Activated effector memory CD4-positive, alpha-beta T cell treated with Interleukin-2 at 50 U/mL for 16 hours (primary cell): ENCODE measurements at regions not wholly inside any gene's neighbourhood (a gene's known extent, or its start where the extent isn't known, plus 50 kb on each side); places are given as distances from the start of the nearest gene placed in this dataset.

Source experiments
- DNase-seq: peaks from one replicate; pipeline ENCODE4 v3.0.0-alpha.2; 2020

- no peak for DNase-seq
These were observed 63.2 kb upstream of the ATP8B1 start for GRCh38 chr18:57866355-57866754.

DNA sequence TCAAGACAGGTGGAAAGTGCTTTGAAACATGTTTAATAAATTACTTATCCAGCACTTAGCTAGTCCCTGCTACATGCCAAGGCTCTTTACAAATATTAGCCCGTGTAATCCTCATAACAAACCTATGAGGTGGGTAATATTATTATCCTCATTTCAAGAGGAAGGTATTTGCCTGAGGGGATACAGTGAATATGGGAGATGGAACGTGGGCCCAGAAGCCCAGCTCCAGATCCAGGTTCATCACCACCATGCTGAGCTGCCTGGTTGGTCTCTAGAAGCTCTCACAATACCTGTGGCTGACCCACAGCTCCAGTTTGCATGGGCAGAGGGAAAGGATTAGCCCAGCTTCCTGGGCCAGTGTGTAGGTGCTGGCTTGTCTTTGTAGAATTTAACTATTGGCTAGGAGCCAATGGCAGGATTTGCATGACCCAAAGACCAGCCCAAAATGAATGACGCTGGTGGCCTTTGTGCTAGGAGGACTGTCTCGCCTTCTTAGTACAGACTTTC is 61.6 kb upstream of the ATP8B1 start:
- DNase-seq = no peak

GRCh38 chr18:57863706-57864105 is 60.6 kb upstream of the ATP8B1 start:
- no peak for DNase-seq

GRCh38 chr18:57859314-57859713 is 56.2 kb upstream of the ATP8B1 start:
- DNase-seq = no peak

GRCh38 chr18:57856557-57857280 is 53.6 kb upstream of the ATP8B1 start:
- DNase-seq = no peak

DNA sequence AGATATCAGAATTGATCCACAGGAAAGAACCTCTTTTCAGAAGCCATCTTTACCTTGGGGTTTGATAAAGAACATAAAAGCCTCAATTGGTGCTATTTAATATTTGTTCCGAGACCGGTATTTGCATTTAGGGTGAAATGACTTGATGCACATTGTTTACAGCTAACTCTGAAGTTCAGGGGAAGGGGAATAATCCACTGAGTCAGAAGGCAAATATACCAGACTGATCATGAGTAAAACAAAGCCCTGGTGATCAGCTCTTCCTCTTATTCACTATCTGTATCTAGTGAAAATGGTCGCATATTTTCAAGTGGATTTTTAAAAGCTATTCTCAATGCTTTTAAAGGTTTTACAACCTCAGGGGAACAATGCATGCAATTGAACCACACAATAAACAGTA is 53.0 kb upstream of the ATP8B1 start:
- DNase-seq = no peak

GRCh38 chr18:57855551-57855950 is 52.4 kb upstream of the ATP8B1 start:
- DNase-seq = no peak

DNA sequence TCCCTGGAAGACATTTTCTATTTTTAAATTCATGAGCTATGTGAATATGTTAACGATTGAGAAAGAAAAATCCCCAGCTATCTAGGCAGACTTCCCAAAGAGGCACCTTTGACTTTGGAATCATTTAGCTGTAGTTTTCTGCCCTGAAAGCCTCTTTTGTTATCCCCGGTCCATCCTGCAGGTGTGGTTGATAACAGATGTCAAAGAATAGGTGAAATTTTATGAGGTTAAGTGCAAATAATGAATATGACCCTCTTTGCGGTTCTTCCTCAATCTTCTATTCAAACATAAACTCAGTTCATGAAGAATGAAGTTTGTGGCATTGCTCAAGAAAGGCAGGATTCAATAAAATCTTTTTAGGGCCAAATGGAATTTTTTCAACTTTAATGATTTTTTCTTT is 51.6 kb upstream of the ATP8B1 start:
- no peak for DNase-seq

- DNase-seq = no peak
These were observed 50.7 kb upstream of the ATP8B1 start for GRCh38 chr18:57853864-57854263.

DNA sequence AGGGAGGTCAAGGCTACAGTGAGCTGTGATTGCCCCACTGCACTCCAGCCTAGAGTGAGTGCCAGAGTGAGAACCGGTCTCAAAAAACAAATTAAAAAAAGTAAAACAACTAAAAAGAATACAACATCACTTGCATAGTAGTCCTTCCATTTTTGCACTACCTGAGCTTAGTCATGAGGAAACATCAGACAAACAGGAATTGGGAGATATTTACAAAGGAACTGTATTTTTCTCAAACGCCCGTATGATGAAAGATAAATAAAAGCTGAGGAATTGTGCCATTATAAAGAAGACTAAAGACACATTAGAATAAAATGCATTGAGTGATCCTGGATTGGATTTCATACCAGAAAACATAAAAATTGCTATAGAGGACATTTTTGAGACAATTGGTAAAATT is 50.0 kb upstream of the ATP8B1 start:
- no peak for DNase-seq
